AG09309 (cell line): ENCODE measurements at regions not wholly inside any gene's neighbourhood (a gene's known extent, or its start where the extent isn't known, plus 50 kb on each side); places are given as distances from the start of the nearest gene placed in this dataset.

Source experiments
- DNase-seq: peaks from one replicate; pipeline ENCODE4 v3.0.0-alpha.2; 2010; ENCODE audit warnings: low read depth
- H3K4me3 ChIP-seq: 2 replicates; pipeline ENCODE4 v1.5.1; 2011; ENCODE audit warnings: mild to moderate bottlenecking, low read depth, low read length, moderate library complexity; ENCODE audit not compliant: control insufficient read depth
- CTCF ChIP-seq: IDR thresholded peaks from 2 replicates; pipeline ENCODE4 v1.5.1; 2011; ENCODE audit warnings: mild to moderate bottlenecking, low read depth, low read length, inconsistent platforms; ENCODE audit not compliant: insufficient read depth, control insufficient read depth; ENCODE audit errors: missing control alignments

- TF ChIP-seq CTCF = no peak
- no peak overlapping the region for H3K4me3 ChIP-seq
- DNase-seq = no peak
These were observed 259.9 kb downstream of the FOXD2 start for GRCh38 chr1:47697616-47698335.

- no peak for DNase-seq
- no peak for TF ChIP-seq CTCF
- H3K4me3 ChIP-seq = no peak overlapping the region
These were observed 261.8 kb downstream of the FOXD2 start for GRCh38 chr1:47699492-47700235.

- TF ChIP-seq CTCF = no peak
- no peak for DNase-seq
- no peak overlapping the region for H3K4me3 ChIP-seq
These were observed 263.4 kb downstream of the FOXD2 start for GRCh38 chr1:47701283-47701682.

- TF ChIP-seq CTCF = no peak
- H3K4me3 ChIP-seq = no peak overlapping the region
- no peak for DNase-seq
These were observed 264.1 kb downstream of the FOXD2 start for GRCh38 chr1:47701741-47702515.

GRCh38 chr1:47703156-47703825 is 265.4 kb downstream of the FOXD2 start:
- no peak for TF ChIP-seq CTCF
- no peak for DNase-seq

GRCh38 chr1:47703981-47704596 is 266.2 kb downstream of the FOXD2 start:
- peak; percentile 24 for TF ChIP-seq CTCF
- peak; percentile 40 for DNase-seq
- H3K4me3 ChIP-seq = no peak overlapping the region

More at GRCh38 chr1:47703156-47703825, 265.4 kb downstream of the FOXD2 start:
- H3K4me3 ChIP-seq = no peak overlapping the region
